GM18499 (cell line): ENCODE measurements at regions not wholly inside any gene's neighbourhood (a gene's known extent, or its start where the extent isn't known, plus 50 kb on each side); places are given as distances from the start of the nearest gene placed in this dataset.

ENCODE experiments used
- ATAC-seq: cut with Tn5 transposase; IDR thresholded peaks from one replicate; pipeline ENCODE4 v1.9.1; 2021; ENCODE audit warnings: moderate number of reproducible peaks; ENCODE audit not compliant: insufficient read depth, unreplicated experiment

DNA sequence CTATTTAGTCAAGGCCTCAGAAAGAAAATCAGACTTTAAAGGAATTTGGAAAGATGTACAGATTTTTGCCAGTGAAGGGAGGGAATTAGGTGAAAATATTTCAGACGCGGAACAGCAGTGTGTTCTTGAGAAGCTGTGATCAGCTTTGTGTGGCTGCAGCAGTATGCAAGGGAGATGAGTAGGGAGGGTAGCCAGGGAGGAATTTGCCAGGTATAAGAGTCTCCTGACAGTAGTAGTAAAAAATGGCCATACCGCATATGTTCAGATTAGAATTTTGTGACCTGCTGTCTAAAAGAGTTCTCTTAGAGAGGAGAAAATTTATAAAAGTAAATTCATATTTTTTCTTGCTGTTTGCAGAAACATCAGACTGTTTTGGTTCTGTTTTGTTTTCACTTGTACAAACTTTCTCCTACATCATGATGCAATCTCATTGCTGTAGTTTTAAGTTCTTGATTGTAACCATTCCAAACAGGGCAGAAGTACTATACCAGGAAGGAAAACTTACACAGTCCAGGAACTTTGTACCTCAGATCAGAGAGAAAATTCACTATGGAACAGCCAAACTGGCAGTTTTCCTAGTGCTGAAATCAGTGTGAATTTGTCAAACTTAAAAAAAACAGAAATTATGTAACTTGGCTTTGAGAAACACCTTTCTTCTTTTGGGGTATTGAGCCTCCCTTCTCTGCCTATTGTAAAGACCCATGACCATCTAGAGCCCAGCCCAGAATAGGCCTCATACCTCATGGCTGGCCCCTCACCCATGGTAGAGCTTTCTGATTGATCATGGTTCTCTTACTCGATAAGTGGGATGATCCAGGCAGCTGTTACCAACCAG, 78.4 kb upstream of the NR3C1 start:
- no peak for ATAC-seq

DNA sequence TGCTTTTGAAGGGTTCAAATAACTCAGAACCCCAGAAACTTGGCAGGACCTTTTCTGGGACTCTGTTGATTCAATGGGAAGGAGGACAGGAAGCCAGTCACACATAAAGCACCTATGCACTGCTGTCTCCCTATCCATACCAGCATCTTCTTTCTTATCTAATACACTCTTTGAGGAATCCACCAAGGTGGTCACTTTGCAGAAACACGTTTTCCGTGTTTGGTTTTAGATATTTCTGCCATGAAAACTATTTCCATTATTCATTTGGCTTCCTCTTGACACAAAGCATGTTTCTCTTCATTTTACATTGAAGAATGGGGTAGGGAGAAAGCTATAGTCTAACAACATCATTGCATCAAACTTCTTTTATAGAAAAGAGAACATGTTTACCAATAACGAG, 76.5 kb upstream of the NR3C1 start:
- no peak for ATAC-seq

DNA sequence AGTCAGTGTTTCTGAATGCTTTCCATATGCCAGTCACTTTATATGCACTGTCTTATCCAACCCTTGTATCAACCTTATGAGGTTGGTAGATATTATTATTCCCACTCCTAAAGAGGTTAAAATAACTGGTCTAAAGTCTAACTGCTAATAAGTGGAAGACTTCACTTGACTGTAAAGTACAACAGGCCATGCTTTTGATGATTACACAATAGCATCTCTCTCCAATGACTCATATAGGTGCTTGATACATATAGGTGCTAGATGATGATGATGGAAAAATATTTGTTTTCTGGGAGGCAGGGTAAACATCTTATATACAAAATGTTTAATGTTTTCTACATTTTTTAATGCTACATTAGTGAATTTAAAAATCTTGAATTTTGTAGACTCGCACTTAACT, 75.9 kb upstream of the NR3C1 start:
- no peak for ATAC-seq

DNA sequence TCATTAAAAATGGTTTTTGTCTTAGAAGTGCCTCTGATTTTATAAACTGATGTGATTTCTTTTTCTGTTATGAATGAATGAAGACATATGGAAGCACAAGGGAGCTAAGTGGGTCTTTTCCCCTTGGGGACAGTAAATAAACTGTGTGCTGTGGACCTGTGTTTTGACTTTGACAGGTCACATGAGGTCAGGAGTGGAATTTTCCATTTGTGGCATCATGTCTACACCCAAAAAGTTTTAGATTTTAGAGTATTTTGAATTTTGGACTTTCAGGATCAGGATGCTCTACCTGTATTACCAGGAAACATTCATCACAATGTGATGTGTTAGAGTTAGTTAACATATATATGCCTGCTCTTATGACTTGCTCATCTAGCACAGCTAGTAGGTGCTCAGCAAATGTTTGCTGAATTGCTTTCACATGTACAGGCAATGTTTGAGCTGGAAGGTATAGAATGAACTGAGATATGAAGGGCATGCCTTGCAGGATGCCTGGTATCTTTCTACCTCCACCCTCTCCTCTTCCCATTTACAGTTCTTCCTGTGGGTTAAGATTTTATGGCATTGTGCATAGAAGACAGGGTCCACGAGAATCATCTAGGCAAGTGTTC, 73.2 kb upstream of the NR3C1 start:
- ATAC-seq = no peak

DNA sequence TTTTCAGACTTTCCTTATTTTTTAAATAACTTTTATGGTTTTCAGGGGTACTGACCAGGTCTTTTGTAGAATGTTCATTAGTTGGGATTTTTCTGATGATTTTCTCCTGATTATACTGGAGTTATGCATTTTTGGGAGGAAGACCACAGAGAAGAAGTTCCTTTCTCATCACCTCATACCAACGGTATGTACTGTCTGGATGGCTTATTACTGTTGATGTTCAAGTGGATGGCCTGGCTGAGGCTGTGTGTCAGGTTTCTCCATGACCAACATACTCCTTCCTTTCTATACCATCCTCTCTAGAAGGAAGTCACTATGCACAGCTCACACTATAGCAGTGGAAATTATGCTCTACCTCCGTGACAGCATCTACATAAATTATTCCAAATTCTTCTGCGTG, 71.1 kb upstream of the NR3C1 start:
- no peak for ATAC-seq

DNA sequence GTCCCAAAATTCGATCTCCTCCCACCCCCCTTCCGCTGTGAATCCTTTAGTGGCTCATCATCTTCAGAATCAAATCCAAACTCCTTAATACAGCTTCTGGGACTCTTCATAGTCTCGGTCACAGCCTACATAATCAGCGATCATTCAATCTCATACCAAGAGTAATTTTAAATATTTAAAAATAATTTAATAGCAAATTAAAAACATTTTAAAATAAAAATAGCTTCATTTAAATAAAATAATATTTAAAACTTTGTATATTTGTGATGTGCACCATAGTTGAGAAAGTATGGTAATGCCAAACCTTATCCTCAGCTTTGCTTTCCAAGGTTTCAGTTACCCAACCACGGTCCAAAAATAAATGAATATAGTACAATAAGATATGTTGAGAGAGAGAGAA, 70.0 kb upstream of the NR3C1 start:
- no peak for ATAC-seq

DNA sequence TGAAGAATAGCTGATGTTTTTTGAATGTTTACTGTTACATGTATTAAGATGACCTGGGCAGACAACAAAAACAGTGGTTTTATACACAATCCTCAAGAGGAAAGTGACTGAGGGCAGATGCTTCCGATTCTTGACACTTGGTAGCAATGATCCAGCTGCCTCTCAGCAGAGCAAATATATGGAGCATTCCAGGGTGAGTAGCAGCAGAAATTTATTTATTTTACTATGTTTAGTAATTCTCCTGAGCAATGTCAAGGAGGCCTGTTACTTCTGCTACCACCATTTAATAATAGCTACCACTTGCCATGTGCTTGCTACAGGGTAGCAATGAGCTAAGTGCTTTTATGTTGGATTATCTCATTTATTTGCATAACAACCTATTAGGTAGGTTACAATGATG, 69.1 kb upstream of the NR3C1 start:
- ATAC-seq = no peak

DNA sequence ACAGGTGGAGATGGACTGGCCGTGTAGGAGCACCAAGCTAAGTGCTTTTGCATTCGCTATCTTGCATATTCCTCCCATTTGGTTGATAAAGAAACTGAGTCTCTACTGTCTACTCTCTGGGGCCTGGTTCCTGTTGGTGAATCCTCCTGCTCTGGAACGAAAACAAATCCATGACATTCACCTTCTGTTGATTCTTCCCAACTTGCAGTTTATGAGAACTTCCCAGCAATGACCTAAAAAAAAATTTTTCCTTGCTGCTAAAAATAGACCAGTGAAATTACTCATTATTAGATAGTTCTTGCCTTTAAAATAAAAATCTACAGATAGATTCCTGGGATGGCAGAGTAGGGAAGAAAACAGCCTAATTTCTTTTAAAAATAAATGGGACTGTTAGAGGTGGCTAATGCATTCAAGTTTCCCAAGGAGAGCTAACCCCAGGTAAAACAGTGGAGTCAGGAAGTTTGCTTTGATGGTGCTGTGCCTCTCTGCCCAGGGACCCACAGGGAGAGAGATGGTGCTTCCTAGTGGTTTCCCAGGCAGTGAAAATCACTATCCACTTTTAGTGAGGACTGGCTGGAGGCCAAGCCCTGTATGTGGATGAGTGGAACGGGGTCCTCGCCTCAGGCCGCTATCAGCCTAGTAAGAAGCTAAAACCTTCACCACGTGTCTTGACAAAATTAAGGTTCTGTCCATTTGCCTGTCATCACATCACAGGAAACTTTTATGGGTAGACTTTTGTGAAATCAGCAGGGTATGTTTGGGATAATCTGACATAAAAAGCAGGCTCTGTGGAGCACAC, 68.4 kb upstream of the NR3C1 start:
- no peak for ATAC-seq

DNA sequence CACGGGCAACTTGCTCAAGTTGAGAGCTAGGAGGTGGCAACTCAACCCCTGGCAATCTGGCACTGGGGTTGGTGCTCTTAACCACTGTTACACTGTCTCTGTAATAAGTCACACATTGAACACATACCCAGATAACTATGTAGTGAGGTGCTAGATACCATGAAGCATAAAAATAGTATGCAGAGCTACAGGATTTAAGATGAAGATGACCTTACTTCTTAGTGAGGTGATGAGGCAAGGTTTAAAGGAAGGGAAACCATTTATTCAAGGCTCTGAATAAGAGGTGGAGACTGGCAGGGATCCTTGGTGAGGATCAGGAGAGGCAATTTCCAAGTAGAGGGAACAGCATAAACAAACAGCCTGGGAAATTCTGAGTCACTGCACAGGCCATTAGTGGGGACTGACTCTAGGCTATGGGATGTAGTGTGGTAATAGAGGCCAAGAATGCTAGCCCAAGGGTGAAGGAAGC, 67.6 kb upstream of the NR3C1 start:
- ATAC-seq = no peak

DNA sequence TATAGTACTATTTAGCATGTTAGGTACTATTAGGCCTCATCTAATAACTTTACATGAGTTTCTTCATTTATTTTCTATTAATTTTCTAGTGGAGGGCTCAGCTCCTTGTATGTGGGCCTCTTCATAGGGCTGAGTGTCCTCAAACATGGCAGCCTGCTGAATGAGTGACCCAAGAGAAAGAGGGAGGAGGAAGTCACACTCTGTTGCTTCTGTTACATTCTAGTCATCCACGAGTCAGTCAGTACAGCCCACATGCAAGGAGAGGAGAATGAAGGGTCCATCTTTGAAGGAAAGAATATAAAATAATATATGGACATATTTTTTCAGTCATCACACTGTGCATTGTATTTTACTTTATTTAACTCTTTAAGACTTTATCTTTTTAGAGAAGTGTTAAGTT, 66.6 kb upstream of the NR3C1 start:
- ATAC-seq = no peak

DNA sequence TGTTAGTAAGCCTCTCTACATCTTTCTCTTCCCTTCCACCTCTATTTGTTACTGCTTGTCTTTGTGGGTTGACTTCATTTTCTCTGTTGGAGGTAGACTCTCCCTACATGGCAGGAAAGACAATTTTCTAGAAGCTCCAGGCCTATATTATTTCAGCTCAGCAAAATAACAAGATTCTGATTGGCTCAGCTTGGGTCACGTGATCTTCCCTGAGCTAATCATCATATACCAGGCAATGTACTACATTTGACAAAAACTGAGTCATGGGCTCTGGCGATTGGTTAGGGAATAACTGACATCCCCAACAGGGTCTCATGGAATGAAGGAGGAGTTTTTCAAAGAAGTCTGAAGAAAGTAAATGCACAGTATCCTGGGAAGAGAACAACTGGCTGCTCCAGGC, 65.6 kb upstream of the NR3C1 start:
- no peak for ATAC-seq

DNA sequence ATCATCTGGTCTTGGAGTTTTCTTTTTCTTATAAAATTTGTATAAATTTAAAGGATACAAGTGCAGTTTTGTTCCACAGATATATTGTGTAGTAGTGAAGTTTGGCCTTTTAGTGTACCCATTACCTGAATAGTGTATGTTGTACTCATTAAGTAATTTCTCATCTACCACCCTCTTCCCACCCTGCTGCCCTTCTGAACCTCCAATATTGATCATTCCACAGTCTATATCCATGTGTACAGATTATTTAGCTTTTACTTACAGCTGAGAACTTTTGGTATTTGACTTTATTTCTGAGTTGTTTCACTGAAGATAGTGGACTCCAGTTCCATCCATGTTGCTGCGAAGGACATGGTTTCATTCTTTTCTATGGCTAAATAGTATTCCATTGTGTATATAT, 63.1 kb upstream of the NR3C1 start:
- no peak for ATAC-seq

DNA sequence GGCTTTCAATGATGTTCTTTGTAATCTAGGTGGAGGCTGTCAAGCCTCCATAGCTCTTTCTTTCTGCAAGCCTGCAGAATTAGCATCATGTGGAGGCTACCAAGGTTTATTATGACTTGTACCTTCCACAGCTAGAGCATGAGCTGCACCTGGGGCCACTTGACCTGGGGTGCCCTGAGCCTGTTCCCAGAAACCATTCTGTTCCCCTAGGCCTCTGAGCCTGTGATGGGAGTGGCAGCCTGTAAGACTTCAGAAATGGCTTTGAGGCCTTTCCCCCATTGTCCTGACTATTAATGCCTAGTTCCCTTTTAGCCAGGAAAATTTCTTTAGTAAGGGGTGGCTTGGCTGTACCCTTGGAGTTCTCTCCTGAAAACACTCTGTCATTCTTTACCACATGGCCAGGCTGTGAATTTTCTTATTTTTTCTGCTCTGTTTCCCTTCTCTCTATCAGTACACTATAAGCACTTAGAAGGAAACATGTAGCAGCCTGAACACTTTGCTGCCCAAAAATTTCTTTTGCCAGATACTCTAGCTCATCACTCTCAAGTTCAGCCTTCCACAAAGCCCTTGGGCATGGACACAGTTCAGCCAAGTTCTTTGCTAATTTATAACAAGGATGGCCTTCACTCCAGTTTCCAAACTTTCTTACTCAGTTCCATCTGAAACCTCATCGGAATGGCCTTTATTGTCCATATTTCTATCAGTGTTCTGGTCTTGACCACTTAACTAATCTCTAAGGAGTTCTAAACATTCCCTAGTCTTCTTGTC, 61.4 kb upstream of the NR3C1 start:
- ATAC-seq = no peak

DNA sequence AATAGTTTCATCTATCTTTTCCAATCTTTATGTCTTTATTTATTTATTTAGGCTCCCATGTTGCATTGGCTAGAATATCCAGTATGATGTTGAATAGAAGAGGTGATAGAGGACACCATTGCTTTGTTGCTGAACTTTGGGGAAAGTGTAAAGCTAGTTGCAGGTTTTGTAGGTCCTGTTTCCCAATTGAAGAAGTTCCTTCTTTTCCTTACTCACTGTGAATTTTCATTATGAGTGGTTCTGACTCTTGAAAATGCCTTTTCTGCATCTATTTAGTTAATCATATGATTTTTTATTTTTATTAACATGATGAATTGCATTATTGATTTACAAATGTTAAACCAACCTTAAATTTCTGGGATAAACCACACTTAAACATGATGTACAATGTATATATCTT, 58.9 kb upstream of the NR3C1 start:
- no peak for ATAC-seq

DNA sequence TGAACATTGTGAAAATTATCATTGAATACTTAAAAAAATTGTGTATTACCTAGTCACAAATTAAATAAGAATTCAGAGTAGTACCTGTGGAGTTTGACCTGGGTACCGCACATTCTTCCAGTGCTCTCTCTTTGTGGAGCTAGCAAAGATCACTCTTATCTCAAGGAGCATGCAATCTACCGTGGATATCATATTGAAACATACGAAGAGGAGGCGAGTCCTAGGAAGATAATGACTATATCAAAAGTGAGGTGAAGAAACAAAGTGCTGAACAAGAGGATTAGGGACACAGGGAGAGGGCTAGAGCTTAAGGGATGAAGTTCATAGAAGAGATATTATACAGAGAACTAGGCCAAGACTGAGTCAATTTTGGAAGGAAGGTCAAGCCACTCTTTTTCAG, 55.9 kb upstream of the NR3C1 start:
- ATAC-seq = no peak

DNA sequence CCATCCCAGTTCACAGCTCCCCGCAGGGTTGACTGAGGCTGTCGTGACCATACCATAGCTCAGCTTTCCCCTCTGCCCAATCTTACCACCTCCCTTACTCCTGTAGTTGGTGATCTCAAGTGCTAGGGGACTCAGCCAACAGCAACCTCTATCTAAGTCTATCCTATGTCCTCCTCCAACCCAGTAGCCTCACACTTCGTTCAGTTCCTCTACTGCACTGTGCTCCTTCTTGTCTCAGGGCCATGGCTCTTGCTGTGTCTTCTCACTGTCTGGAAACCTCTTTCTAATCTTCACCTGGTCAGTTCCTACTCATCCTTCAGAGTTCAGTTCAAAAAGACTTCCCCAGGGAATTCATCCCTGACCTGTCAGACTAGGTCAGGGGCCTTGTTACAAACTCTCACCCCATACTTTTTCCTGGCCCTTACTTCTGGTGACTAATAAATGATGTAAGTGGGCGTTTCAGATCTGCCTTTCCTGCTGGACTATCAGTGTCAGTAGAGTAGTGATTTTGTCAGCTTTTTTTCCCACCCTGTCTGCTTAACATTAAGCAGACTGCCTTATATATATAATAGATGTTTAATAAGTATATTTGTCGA, 53.6 kb upstream of the NR3C1 start:
- no peak for ATAC-seq

DNA sequence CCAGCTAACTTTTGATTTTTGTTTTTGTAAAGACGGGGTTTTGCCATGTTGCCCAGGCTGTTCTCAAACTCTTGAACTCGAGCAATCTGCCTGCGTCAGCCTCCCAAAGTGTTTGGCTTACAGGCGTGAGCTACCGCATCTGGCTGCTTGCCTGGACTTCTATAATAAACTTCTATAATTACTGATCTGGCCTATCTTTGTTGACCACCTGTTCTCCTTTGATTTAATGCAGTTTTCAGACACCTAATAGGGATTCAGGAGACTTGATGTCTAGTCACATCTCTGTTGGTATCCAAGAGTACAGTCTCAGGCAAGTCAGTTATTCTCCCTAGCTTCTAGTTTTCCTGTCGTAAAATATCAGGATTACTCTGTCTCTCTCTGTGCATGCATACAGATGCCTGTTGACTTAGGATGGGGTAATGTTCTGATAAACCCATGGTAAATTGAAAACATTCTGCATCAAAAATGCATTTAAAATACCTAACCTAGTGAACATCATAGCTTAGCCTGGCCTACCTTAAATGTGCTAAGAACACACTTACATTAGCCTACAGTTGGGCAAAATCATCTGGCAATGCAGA, 51.5 kb upstream of the NR3C1 start:
- no peak for ATAC-seq

DNA sequence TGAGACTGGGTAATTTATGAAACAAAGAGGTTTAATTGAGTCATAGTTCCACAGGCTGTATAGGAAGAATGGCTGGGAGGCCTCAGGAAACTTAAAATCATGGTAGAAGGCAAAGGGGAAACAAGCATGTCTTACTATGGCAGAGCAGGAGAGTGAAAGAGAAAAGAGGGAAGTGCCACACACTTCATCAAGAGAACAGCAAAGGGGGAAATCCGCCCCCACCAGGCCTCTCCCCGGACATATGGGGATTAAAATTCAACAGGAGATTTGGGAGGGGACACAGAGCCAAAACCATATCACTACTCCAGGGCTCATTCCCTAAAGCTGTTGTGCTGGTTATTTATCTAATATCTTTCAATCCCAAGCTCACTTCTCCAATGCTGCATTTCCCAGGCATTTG, 50.2 kb upstream of the NR3C1 start:
- ATAC-seq = no peak
